OCI-LY1 (cell line): ENCODE measurements at regions not wholly inside any gene's neighbourhood (a gene's known extent, or its start where the extent isn't known, plus 50 kb on each side); places are given as distances from the start of the nearest gene placed in this dataset.

Experiments
- CTCF ChIP-seq: fragments of 200-600 bp; sonication (generic), shearing (Covaris generic); IDR thresholded peaks from 2 replicates; pipeline ENCODE4 v1.5.1; 2017; ENCODE audit warnings: mild to moderate bottlenecking, antibody characterized with exemption, low read length, moderate library complexity, mixed read lengths
- EZH2 ChIP-seq: fragments of 200-600 bp; sonication (generic), shearing (Covaris generic); IDR thresholded peaks from 2 replicates; pipeline ENCODE4 v1.8.0; 2017; ENCODE audit warnings: borderline replicate concordance, mixed run types, mild to moderate bottlenecking, antibody characterized with exemption, low read length, moderate library complexity, mixed read lengths

DNA sequence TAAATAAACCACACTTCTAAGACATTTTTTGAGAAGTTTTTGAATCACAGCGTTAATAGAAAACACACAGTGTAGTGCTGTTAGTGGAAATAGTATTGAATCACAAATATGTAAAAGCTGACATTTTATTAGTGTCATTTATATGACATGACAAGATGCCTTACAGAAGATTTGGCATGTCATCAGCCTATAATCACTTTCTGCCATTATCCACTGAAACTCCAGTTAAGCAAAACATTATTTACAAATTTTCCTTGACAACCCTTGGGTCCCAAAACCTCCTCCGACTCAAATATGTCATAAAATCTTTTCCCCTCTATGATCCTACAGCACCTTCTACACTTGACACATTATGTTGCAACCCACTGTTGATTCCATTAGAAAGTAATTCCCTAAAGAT lies 376.9 kb upstream of the LRFN5 start:
- TF ChIP-seq CTCF (no peak), EZH2 (no peak)
